Osteoblast (primary cell): ENCODE measurements at regions not wholly inside any gene's neighbourhood (a gene's known extent, or its start where the extent isn't known, plus 50 kb on each side); places are given as distances from the start of the nearest gene placed in this dataset.

Experiments used
- DNase-seq: peaks from one replicate; pipeline ENCODE4 v3.0.0; 2011; ENCODE audit warnings: low spot score, mixed read lengths; ENCODE audit not compliant: insufficient read length; ENCODE audit errors: missing footprints
- H2AFZ ChIP-seq: 2 replicates; pipeline ENCODE4 v1.6.0; 2011; ENCODE audit warnings: mild to moderate bottlenecking, low read length
- H3K27ac ChIP-seq: 2 replicates; pipeline ENCODE4 v1.5.1; 2011; ENCODE audit warnings: mild to moderate bottlenecking, low read depth, low read length, moderate library complexity
- H3K27me3 ChIP-seq: 2 replicates; pipeline ENCODE4 v1.6.0; 2012; ENCODE audit warnings: mild to moderate bottlenecking, control low read depth, inconsistent platforms, low read length, moderate library complexity; ENCODE audit not compliant: insufficient read depth
- H3K36me3 ChIP-seq: 2 replicates; pipeline ENCODE4 v1.5.1; 2011; ENCODE audit warnings: mild to moderate bottlenecking, low read length, control low read depth, moderate library complexity; ENCODE audit not compliant: insufficient read depth
- H3K4me1 ChIP-seq: 2 replicates; pipeline ENCODE4 v1.5.1; 2011; ENCODE audit warnings: mild to moderate bottlenecking, low read length, control low read depth, moderate library complexity; ENCODE audit not compliant: insufficient read depth
- H3K4me2 ChIP-seq: 2 replicates; pipeline ENCODE4 v1.6.0; 2011; ENCODE audit warnings: mild to moderate bottlenecking, low read length; ENCODE audit not compliant: insufficient read depth
- H3K4me3 ChIP-seq: fragments of 200-600 bp; sonication (generic); 3 replicates; pipeline ENCODE4 v1.5.1; 2012; ENCODE audit warnings: mild to moderate bottlenecking, low read length, inconsistent platforms; ENCODE audit not compliant: insufficient read depth
- H3K79me2 ChIP-seq: 2 replicates; pipeline ENCODE4 v1.6.0; 2012; ENCODE audit warnings: mild to moderate bottlenecking, low read length, control low read depth, inconsistent platforms; ENCODE audit not compliant: insufficient read depth
- H3K9me3 ChIP-seq: 2 replicates; pipeline ENCODE4 v1.5.1; 2011; ENCODE audit warnings: low read depth, low read length, control low read depth
- H4K20me1 ChIP-seq: 2 replicates; pipeline ENCODE4 v1.6.0; 2012; ENCODE audit warnings: mild to moderate bottlenecking, low read length, control low read depth; ENCODE audit not compliant: insufficient read depth
- CTCF ChIP-seq: IDR thresholded peaks from 2 replicates; pipeline ENCODE4 v1.5.1; 2011; ENCODE audit warnings: mild to moderate bottlenecking, low read depth, low read length, moderate library complexity; ENCODE audit errors: extremely low read depth

DNA sequence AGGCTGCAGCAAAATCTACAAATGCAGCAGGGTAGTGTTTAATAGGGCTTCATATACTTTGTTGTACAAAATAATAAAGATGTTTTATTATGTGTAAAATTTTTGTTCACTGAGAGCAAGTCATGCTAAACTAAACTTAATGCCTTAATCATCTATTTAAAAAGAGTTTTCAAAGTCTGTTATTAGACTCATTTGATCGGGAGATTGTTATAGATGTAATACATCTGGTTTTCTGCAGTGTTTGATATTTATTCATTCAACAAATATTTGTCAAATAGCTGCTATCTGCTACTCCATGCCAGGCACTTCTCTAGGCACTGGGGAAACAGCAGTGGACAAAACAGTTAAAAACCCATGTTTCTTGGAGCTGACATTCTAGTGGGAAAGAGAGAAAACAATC, 233.6 kb downstream of the FMR1NB start:
- no peak for DNase-seq
- Histone ChIP-seq H4K20me1 (no peaks in the 10 kb centered on the region), H3K4me1 (no peaks in the 10 kb centered on the region), H3K9me3 (peaks cover 5% of the 10 kb centered on the region), H3K27me3 (no peaks in the 10 kb centered on the region), H3K4me3 (no peak overlapping the region), H3K36me3 (no peaks in the 10 kb centered on the region), H3K4me2 (no peak overlapping the region), H2AFZ (no peak overlapping the region), H3K27ac (no peak overlapping the region), H3K79me2 (no peaks in the 10 kb centered on the region)
- no peak for TF ChIP-seq CTCF

- no peaks in the 10 kb centered on the region for H3K9me3 ChIP-seq
- no peak for DNase-seq
- H3K79me2 ChIP-seq = no peaks in the 10 kb centered on the region
- H4K20me1 ChIP-seq = no peaks in the 10 kb centered on the region
- H3K4me3 ChIP-seq = no peak overlapping the region
- H3K27ac ChIP-seq = no peak overlapping the region
- H2AFZ ChIP-seq = no peak overlapping the region
- H3K36me3 ChIP-seq = no peaks in the 10 kb centered on the region
- no peak for TF ChIP-seq CTCF
- no peak overlapping the region for H3K4me2 ChIP-seq
- no peaks in the 10 kb centered on the region for H3K27me3 ChIP-seq
- no peaks in the 10 kb centered on the region for H3K4me1 ChIP-seq
These were observed 234.6 kb downstream of the FMR1NB start for GRCh38 chrX:148215726-148216125.

DNA sequence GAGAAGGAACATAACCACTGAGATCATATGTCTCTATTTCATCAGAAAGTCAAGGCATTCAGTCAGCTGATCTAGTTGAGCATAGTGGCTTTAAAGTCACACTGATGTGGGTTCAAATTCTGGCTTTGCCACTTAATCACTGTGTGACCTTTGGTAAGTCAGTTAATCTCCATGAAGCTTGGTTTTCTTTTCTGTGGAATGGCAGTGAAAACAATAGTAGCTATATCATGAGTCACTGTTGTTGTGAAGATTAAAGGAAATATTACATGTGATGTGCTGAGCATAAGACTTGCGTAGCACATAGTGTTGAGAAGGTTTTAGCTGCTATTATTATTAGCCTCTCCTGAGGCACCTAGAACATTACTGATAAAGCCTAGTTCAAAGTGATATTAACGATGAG, 242.2 kb downstream of the FMR1NB start:
- Histone ChIP-seq H3K9me3 (no peaks in the 10 kb centered on the region), H3K4me1 (no peaks in the 10 kb centered on the region), H3K79me2 (no peaks in the 10 kb centered on the region), H3K4me2 (no peak overlapping the region), H3K4me3 (no peak overlapping the region), H3K27ac (no peak overlapping the region), H4K20me1 (no peaks in the 10 kb centered on the region), H3K27me3 (no peaks in the 10 kb centered on the region), H2AFZ (no peak overlapping the region), H3K36me3 (no peaks in the 10 kb centered on the region)
- no peak for TF ChIP-seq CTCF
- no peak for DNase-seq

GRCh38 chrX:148228521-148228920, 247.4 kb downstream of the FMR1NB start:
- no peak overlapping the region for H3K27ac ChIP-seq
- no peaks in the 10 kb centered on the region for H3K9me3 ChIP-seq
- no peaks in the 10 kb centered on the region for H3K4me1 ChIP-seq
- H3K4me3 ChIP-seq = no peak overlapping the region
- no peak overlapping the region for H2AFZ ChIP-seq
- no peaks in the 10 kb centered on the region for H4K20me1 ChIP-seq
- no peak overlapping the region for H3K4me2 ChIP-seq
- no peak for TF ChIP-seq CTCF
- H3K79me2 ChIP-seq = no peaks in the 10 kb centered on the region
- H3K27me3 ChIP-seq = no peaks in the 10 kb centered on the region
- H3K36me3 ChIP-seq = no peaks in the 10 kb centered on the region
- no peak for DNase-seq
